ENCODE measurements at regions not wholly inside any gene's neighbourhood (a gene's known extent, or its start where the extent isn't known, plus 50 kb on each side); places are given as distances from the start of the nearest gene placed in this dataset.

GRCh38 chr13:73278186-73278585 lies 219.4 kb downstream of the KLF5 start:
- DNase-seq (ENCODE audit: low read depth), result no peak
- no peak overlapping the region for H3K4me3 ChIP-seq (ENCODE audit: low read depth, low read length)
- TF ChIP-seq CTCF (IDR thresholded peaks at IDR 0.05; ENCODE audit: insufficient read depth, low read depth, low read length, missing control alignments), result no peak

DNA sequence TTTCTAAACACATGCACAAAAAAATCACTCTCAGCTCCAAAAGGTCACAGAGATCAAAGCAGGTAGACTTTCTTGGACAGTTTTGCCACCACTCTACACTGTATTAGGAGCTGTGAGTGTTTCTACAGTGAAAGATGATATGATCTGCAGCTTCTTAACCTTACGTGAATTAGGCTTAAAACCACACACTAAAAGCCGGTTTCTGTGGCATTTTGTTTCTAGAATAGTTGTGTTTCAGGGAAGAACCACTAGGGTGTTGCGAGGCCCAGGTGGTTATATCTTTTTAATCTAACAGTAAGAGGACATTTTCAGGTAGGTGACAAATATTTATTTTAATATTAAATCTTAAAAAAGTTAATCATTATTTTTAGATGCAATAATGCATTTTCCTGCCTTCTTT lies 216.4 kb downstream of the KLF5 start:
- H3K4me3 ChIP-seq (ENCODE audit: low read depth, low read length), result no peak overlapping the region
- no peak for DNase-seq (ENCODE audit: low read depth)
- TF ChIP-seq CTCF (IDR thresholded peaks at IDR 0.05; ENCODE audit: insufficient read depth, low read depth, low read length, missing control alignments), result no peak

DNA sequence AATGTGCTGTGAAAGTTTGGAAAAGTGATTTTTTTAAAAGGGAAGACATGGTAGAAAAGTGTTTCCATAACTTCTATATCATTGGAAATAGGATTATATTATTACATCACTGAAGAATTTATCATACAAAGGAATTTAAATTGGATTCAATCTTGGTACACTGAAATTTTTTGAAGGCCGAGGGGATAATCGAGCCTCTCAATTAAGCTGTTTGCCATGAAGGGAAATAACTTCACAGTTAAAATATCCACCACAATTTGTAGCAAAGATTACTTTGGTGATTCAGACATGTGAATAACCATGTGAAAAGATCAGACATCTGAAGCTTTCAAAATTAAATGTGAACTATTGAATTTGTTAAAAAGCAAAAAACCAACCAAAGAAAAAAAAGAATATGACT lies 215.3 kb downstream of the KLF5 start:
- no peak overlapping the region for H3K4me3 ChIP-seq (ENCODE audit: low read depth, low read length)
- no peak for TF ChIP-seq CTCF (IDR thresholded peaks at IDR 0.05; ENCODE audit: insufficient read depth, low read depth, low read length, missing control alignments)
- DNase-seq (ENCODE audit: low read depth), result no peak

DNA sequence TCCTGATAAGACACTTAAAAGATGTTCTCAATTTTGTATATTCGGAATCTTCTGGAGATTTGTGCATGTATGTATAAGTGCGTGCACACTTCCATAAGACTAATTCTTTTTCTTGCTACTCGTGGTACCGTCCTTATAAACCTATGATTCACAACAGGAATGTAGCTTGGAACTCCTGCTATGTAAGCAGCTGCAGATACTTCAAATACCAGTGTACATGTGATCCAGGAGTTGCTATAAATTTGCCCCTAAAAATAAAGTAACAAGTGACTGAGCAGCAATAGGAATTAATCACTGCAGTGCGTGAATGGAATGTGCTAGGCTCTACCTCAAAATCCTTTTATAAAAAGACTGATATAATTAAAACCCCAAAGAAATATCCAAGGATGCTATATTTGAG lies 214.9 kb downstream of the KLF5 start:
- TF ChIP-seq CTCF (IDR thresholded peaks at IDR 0.05; ENCODE audit: insufficient read depth, low read depth, low read length, missing control alignments), result no peak
- no peak overlapping the region for H3K4me3 ChIP-seq (ENCODE audit: low read depth, low read length)
- DNase-seq (ENCODE audit: low read depth), result no peak

DNA sequence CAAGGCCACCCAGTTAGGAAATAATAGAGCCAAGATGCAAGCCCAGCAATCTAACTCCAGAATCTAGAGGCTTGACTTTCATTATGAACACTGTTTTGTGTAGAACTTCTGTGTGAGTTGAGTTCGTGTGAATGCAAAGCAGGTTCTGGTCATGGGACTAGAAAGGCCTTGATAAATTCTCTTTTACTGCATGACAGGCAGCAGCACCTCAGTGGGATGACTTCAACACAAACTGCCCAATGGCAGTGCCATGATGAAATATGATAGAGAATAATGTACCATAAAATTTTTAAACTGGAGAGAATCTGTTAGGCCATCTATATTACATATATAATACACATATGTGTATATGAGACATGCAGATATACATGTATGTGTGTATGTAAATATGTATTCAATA lies 214.5 kb downstream of the KLF5 start:
- no peak for DNase-seq (ENCODE audit: low read depth)
- no peak for TF ChIP-seq CTCF (IDR thresholded peaks at IDR 0.05; ENCODE audit: insufficient read depth, low read depth, low read length, missing control alignments)
- H3K4me3 ChIP-seq (ENCODE audit: low read depth, low read length), result no peak overlapping the region

GRCh38 chr13:73272831-73273230 lies 214.0 kb downstream of the KLF5 start:
- H3K4me3 ChIP-seq (ENCODE audit: low read depth, low read length), result no peak overlapping the region
- no peak for TF ChIP-seq CTCF (IDR thresholded peaks at IDR 0.05; ENCODE audit: insufficient read depth, low read depth, low read length, missing control alignments)
- DNase-seq (ENCODE audit: low read depth), result no peak

- H3K4me3 ChIP-seq (ENCODE audit: low read depth, low read length), result no peak overlapping the region
- no peak for TF ChIP-seq CTCF (IDR thresholded peaks at IDR 0.05; ENCODE audit: insufficient read depth, low read depth, low read length, missing control alignments)
- DNase-seq (ENCODE audit: low read depth), result no peak
Measured at GRCh38 chr13:73268306-73268705, 209.5 kb downstream of the KLF5 start.

Measured in GM12865 (cell line).